Progenitor cell of endocrine pancreas (in vitro differentiated cells): ENCODE measurements at regions not wholly inside any gene's neighbourhood (a gene's known extent, or its start where the extent isn't known, plus 50 kb on each side); places are given as distances from the start of the nearest gene placed in this dataset.

Experiments
- DNase-seq: peaks from one replicate; pipeline ENCODE4 v3.0.0; 2021; ENCODE audit warnings: low spot score; ENCODE audit not compliant: unreplicated experiment
- H3K27ac Mint-ChIP-seq: 2 replicates; pipeline ENCODE4 v1.8.0; 2021; ENCODE audit warnings: mild to moderate bottlenecking, moderate library complexity, mixed read lengths
- H3K27me3 Mint-ChIP-seq: 2 replicates; pipeline ENCODE4 v1.8.0; 2021; ENCODE audit warnings: mixed read lengths
- H3K36me3 Mint-ChIP-seq: 2 replicates; pipeline ENCODE4 v1.8.0; 2022; ENCODE audit warnings: mixed read lengths; ENCODE audit not compliant: insufficient read depth
- H3K4me1 Mint-ChIP-seq: 2 replicates; pipeline ENCODE4 v1.8.0; 2021; ENCODE audit warnings: low read depth, mixed read lengths
- H3K4me3 Mint-ChIP-seq: 2 replicates; pipeline ENCODE4 v1.8.0; 2021; ENCODE audit warnings: low read depth, mild to moderate bottlenecking, moderate library complexity, mixed read lengths
- H3K9me3 Mint-ChIP-seq: 2 replicates; pipeline ENCODE4 v1.8.0; 2021; ENCODE audit warnings: low read depth, mixed read lengths
- CTCF ChIP-seq: fragments of 200-600 bp; sonication (generic); IDR thresholded peaks from one replicate; pipeline ENCODE4 v1.5.0; 2021; ENCODE audit warnings: antibody characterized with exemption, mild to moderate bottlenecking; ENCODE audit not compliant: unreplicated experiment

DNA sequence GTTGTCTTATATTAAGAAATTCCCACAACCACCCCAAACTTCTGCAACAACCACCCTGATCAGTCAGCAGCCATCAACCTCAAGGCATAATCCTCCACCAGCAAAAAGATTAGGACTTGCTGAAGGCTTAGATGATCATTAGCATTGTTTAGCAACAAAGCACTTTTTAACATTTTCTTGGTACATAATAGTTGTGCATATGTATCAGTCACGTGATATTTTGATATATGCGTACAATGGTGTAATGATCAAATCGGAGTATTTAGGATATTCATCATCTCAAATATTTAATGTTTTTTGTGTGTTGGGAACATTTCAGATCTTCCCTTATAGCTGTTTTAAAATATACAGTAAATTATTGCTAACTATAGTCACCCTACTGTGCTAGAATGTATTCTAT is 73.5 kb upstream of the API5 start:
- no peaks in the 10 kb centered on the region for H3K27me3 Mint-ChIP-seq
- peaks cover 3% of the 10 kb centered on the region for H3K36me3 Mint-ChIP-seq
- H3K4me3 Mint-ChIP-seq = no peak overlapping the region
- H3K9me3 Mint-ChIP-seq = peaks cover 28% of the 10 kb centered on the region
- H3K4me1 Mint-ChIP-seq = peaks cover 7% of the 10 kb centered on the region
- no peak overlapping the region for H3K27ac Mint-ChIP-seq
- TF ChIP-seq CTCF = no peak
- no peak for DNase-seq

GRCh38 chr11:43239791-43240190 is 72.0 kb upstream of the API5 start:
- H3K27me3 Mint-ChIP-seq = no peaks in the 10 kb centered on the region

DNA sequence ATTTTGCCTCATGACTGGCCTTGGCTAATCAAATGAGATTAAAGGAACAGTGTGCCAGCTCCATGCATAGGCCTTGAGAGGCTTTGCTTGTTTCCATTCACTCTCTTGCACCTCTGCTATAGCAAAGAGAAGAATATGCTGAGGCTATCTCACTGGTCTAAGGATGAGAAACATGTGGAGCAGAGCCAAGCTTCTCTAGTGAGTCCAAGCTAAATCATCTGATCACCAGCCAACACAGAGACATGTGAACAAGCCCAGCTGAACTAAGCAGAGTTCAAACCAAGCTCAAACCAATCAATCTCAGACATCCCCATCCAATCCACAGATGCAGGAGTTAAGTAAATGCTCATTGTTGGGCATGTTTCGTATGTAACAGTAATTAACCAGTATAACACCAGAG is 69.4 kb upstream of the API5 start:
- H3K4me3 Mint-ChIP-seq = no peak overlapping the region
- H3K4me1 Mint-ChIP-seq = no peaks in the 10 kb centered on the region
- no peak for TF ChIP-seq CTCF
- H3K36me3 Mint-ChIP-seq = peaks cover 3% of the 10 kb centered on the region
- no peaks in the 10 kb centered on the region for H3K27me3 Mint-ChIP-seq
- peaks cover 10% of the 10 kb centered on the region for H3K9me3 Mint-ChIP-seq
- DNase-seq = no peak
- H3K27ac Mint-ChIP-seq = no peak overlapping the region

More at GRCh38 chr11:43239791-43240190, 72.0 kb upstream of the API5 start:
- peaks cover 5% of the 10 kb centered on the region for H3K4me1 Mint-ChIP-seq
- TF ChIP-seq CTCF = no peak
- peaks cover 3% of the 10 kb centered on the region for H3K36me3 Mint-ChIP-seq
- no peak overlapping the region for H3K4me3 Mint-ChIP-seq
- H3K27ac Mint-ChIP-seq = no peak overlapping the region
- H3K9me3 Mint-ChIP-seq = peaks cover 22% of the 10 kb centered on the region
- no peak for DNase-seq

GRCh38 chr11:43243927-43244326 is 67.9 kb upstream of the API5 start:
- H3K36me3 Mint-ChIP-seq = no peaks in the 10 kb centered on the region
- DNase-seq = no peak
- TF ChIP-seq CTCF = no peak
- no peaks in the 10 kb centered on the region for H3K4me1 Mint-ChIP-seq
- no peaks in the 10 kb centered on the region for H3K27me3 Mint-ChIP-seq
- H3K9me3 Mint-ChIP-seq = peaks cover under 1% of the 10 kb centered on the region
- no peak overlapping the region for H3K4me3 Mint-ChIP-seq
- no peak overlapping the region for H3K27ac Mint-ChIP-seq

DNA sequence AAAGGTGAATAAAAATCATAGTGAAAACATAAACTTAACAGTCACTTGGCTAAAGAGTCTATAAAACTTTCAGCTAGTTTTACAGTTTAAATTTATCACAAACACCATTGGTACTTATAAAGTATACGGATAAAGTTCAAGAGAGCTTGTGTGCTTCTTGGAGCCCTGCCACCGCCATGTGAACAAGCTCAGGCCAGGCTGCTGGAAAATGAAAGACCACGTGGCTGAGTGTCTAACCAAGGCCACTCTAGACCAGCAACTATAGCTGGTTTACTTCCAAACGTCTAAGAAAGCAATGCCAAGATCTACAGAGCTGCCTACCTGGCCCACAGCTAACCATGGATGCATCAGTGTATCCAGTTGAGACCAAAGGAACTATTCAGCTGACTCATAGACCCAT is 66.3 kb upstream of the API5 start:
- Mint-ChIP-seq H3K27me3 (no peaks in the 10 kb centered on the region), H3K4me1 (no peaks in the 10 kb centered on the region), H3K36me3 (no peaks in the 10 kb centered on the region), H3K4me3 (no peak overlapping the region), H3K27ac (no peak overlapping the region), H3K9me3 (no peaks in the 10 kb centered on the region)
- no peak for TF ChIP-seq CTCF
- no peak for DNase-seq

DNA sequence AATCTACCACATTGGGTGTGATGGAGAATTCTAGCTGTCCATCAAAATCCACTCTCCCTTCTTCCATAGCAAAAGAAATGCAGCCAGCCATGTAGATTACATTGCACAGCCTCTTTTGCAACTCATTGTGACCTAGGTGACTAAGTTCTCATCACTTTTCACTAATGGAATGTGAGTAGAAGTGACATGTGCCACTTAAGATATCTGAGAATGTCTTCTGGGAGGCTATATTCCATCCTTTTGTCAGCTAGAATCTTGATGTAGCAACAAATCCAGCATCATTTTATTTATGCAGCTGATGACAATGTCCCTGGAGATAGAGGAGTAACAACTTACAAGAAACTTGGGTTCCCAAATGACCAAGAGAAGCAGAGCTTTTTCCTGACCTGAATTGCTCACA is 61.5 kb upstream of the API5 start:
- no peaks in the 10 kb centered on the region for H3K4me1 Mint-ChIP-seq
- no peak for DNase-seq
- no peak overlapping the region for H3K27ac Mint-ChIP-seq

More for the DNA sequence above, 61.5 kb upstream of the API5 start:
- H3K4me3 Mint-ChIP-seq = no peak overlapping the region
- no peaks in the 10 kb centered on the region for H3K36me3 Mint-ChIP-seq
- peaks cover 9% of the 10 kb centered on the region for H3K9me3 Mint-ChIP-seq
- peaks cover 7% of the 10 kb centered on the region for H3K27me3 Mint-ChIP-seq
- no peak for TF ChIP-seq CTCF
